ENCODE measurements at regions not wholly inside any gene's neighbourhood (a gene's known extent, or its start where the extent isn't known, plus 50 kb on each side); places are given as distances from the start of the nearest gene placed in this dataset.

GRCh38 chr6:4543596-4543995 is 232.6 kb upstream of the CDYL start:
- H3K9me3 ChIP-seq (ENCODE audit: control insufficient read depth, insufficient read depth, low read length), result no peaks in the 10 kb centered on the region

GRCh38 chr6:4533576-4533975 is 242.6 kb upstream of the CDYL start:
- no peaks in the 10 kb centered on the region for H3K36me3 ChIP-seq (ENCODE audit: insufficient read depth, low read length)
- H3K9me3 ChIP-seq (ENCODE audit: control insufficient read depth, insufficient read depth, low read length), result no peaks in the 10 kb centered on the region; the same call in 1 of the 2 replicates
- H3K9ac ChIP-seq (ENCODE audit: low read depth, low read length), result no peak overlapping the region
- H3K4me1 ChIP-seq (ENCODE audit: insufficient read depth, low read length), result no peaks in the 10 kb centered on the region

More at GRCh38 chr6:4543596-4543995, 232.6 kb upstream of the CDYL start:
- no peak overlapping the region for H3K9ac ChIP-seq (ENCODE audit: low read depth, low read length)
- H3K4me1 ChIP-seq (ENCODE audit: insufficient read depth, low read length), result no peaks in the 10 kb centered on the region
- H3K36me3 ChIP-seq (ENCODE audit: insufficient read depth, low read length), result no peaks in the 10 kb centered on the region

GRCh38 chr6:4531406-4531805 is 244.8 kb upstream of the CDYL start:
- Histone ChIP-seq H3K9ac (ENCODE audit: low read depth, low read length) (no peak overlapping the region), H3K9me3 (ENCODE audit: control insufficient read depth, insufficient read depth, low read length) (no peaks in the 10 kb centered on the region; the same call in 1 of the 2 replicates), H3K4me1 (ENCODE audit: insufficient read depth, low read length) (no peaks in the 10 kb centered on the region), H3K36me3 (ENCODE audit: insufficient read depth, low read length) (no peaks in the 10 kb centered on the region)

GRCh38 chr6:4522453-4522852 is 253.8 kb upstream of the CDYL start:
- H3K36me3 ChIP-seq (ENCODE audit: insufficient read depth, low read length), result no peaks in the 10 kb centered on the region
- H3K9ac ChIP-seq (ENCODE audit: low read depth, low read length), result no peak overlapping the region
- H3K4me1 ChIP-seq (ENCODE audit: insufficient read depth, low read length), result no peaks in the 10 kb centered on the region
- no peaks in the 10 kb centered on the region for H3K9me3 ChIP-seq (ENCODE audit: control insufficient read depth, insufficient read depth, low read length)

GRCh38 chr6:4521070-4521469 is 255.1 kb upstream of the CDYL start:
- Histone ChIP-seq H3K36me3 (ENCODE audit: insufficient read depth, low read length) (no peaks in the 10 kb centered on the region), H3K9ac (ENCODE audit: low read depth, low read length) (no peak overlapping the region), H3K4me1 (ENCODE audit: insufficient read depth, low read length) (no peaks in the 10 kb centered on the region)

GRCh38 chr6:4518506-4518905 is 257.7 kb upstream of the CDYL start:
- Histone ChIP-seq H3K9me3 (ENCODE audit: control insufficient read depth, insufficient read depth, low read length) (no peaks in the 10 kb centered on the region), H3K9ac (ENCODE audit: low read depth, low read length) (no peak overlapping the region), H3K36me3 (ENCODE audit: insufficient read depth, low read length) (no peaks in the 10 kb centered on the region), H3K4me1 (ENCODE audit: insufficient read depth, low read length) (no peaks in the 10 kb centered on the region)

More at GRCh38 chr6:4521070-4521469, 255.1 kb upstream of the CDYL start:
- H3K9me3 ChIP-seq (ENCODE audit: control insufficient read depth, insufficient read depth, low read length), result no peaks in the 10 kb centered on the region

- no peaks in the 10 kb centered on the region for H3K36me3 ChIP-seq (ENCODE audit: insufficient read depth, low read length)
- no peaks in the 10 kb centered on the region for H3K4me1 ChIP-seq (ENCODE audit: insufficient read depth, low read length)
- no peaks in the 10 kb centered on the region for H3K9me3 ChIP-seq (ENCODE audit: control insufficient read depth, insufficient read depth, low read length)
- no peak overlapping the region for H3K9ac ChIP-seq (ENCODE audit: low read depth, low read length)
These were observed 260.0 kb upstream of the CDYL start for GRCh38 chr6:4516206-4516605.

GRCh38 chr6:4513561-4513960 is 262.6 kb upstream of the CDYL start:
- no peak overlapping the region for H3K9ac ChIP-seq (ENCODE audit: low read depth, low read length)
- no peaks in the 10 kb centered on the region for H3K36me3 ChIP-seq (ENCODE audit: insufficient read depth, low read length)
- H3K4me1 ChIP-seq (ENCODE audit: insufficient read depth, low read length), result no peaks in the 10 kb centered on the region
- no peaks in the 10 kb centered on the region for H3K9me3 ChIP-seq (ENCODE audit: control insufficient read depth, insufficient read depth, low read length)

GRCh38 chr6:4512051-4512471 is 264.1 kb upstream of the CDYL start:
- Histone ChIP-seq H3K9me3 (ENCODE audit: control insufficient read depth, insufficient read depth, low read length) (no peaks in the 10 kb centered on the region), H3K36me3 (ENCODE audit: insufficient read depth, low read length) (no peaks in the 10 kb centered on the region), H3K9ac (ENCODE audit: low read depth, low read length) (no peak overlapping the region), H3K4me1 (ENCODE audit: insufficient read depth, low read length) (no peaks in the 10 kb centered on the region)

- Histone ChIP-seq H3K9ac (ENCODE audit: low read depth, low read length) (no peak overlapping the region), H3K4me1 (ENCODE audit: insufficient read depth, low read length) (no peaks in the 10 kb centered on the region), H3K36me3 (ENCODE audit: insufficient read depth, low read length) (no peaks in the 10 kb centered on the region), H3K9me3 (ENCODE audit: control insufficient read depth, insufficient read depth, low read length) (no peaks in the 10 kb centered on the region)
These were observed 264.6 kb upstream of the CDYL start for GRCh38 chr6:4511641-4512020.

- Histone ChIP-seq H3K4me1 (ENCODE audit: insufficient read depth, low read length) (no peaks in the 10 kb centered on the region), H3K36me3 (ENCODE audit: insufficient read depth, low read length) (no peaks in the 10 kb centered on the region), H3K9me3 (ENCODE audit: control insufficient read depth, insufficient read depth, low read length) (no peaks in the 10 kb centered on the region), H3K9ac (ENCODE audit: low read depth, low read length) (no peak overlapping the region)
These were observed 265.1 kb upstream of the CDYL start for GRCh38 chr6:4510906-4511640.

- no peaks in the 10 kb centered on the region for H3K9me3 ChIP-seq (ENCODE audit: control insufficient read depth, insufficient read depth, low read length)
- H3K9ac ChIP-seq (ENCODE audit: low read depth, low read length), result no peak overlapping the region
- no peaks in the 10 kb centered on the region for H3K4me1 ChIP-seq (ENCODE audit: insufficient read depth, low read length)
- H3K36me3 ChIP-seq (ENCODE audit: insufficient read depth, low read length), result no peaks in the 10 kb centered on the region
These were observed 265.9 kb upstream of the CDYL start for GRCh38 chr6:4510317-4510716.

GRCh38 chr6:4509506-4509905 is 266.7 kb upstream of the CDYL start:
- no peaks in the 10 kb centered on the region for H3K9me3 ChIP-seq (ENCODE audit: control insufficient read depth, insufficient read depth, low read length)
- no peak overlapping the region for H3K9ac ChIP-seq (ENCODE audit: low read depth, low read length)
- no peaks in the 10 kb centered on the region for H3K36me3 ChIP-seq (ENCODE audit: insufficient read depth, low read length)
- H3K4me1 ChIP-seq (ENCODE audit: insufficient read depth, low read length), result peaks cover 5% of the 10 kb centered on the region

- H3K4me1 ChIP-seq (ENCODE audit: insufficient read depth, low read length), result peaks cover 21% of the 10 kb centered on the region
- H3K9me3 ChIP-seq (ENCODE audit: control insufficient read depth, insufficient read depth, low read length), result no peaks in the 10 kb centered on the region
- H3K36me3 ChIP-seq (ENCODE audit: insufficient read depth, low read length), result no peaks in the 10 kb centered on the region; the same call in 1 of the 2 replicates
- H3K9ac ChIP-seq (ENCODE audit: low read depth, low read length), result no peak overlapping the region
These were observed 269.4 kb upstream of the CDYL start for GRCh38 chr6:4506792-4507191.

- Histone ChIP-seq H3K36me3 (ENCODE audit: insufficient read depth, low read length) (no peaks in the 10 kb centered on the region; the same call in 1 of the 2 replicates), H3K9ac (ENCODE audit: low read depth, low read length) (no peak overlapping the region), H3K4me1 (ENCODE audit: insufficient read depth, low read length) (peaks cover 21% of the 10 kb centered on the region), H3K9me3 (ENCODE audit: control insufficient read depth, insufficient read depth, low read length) (no peaks in the 10 kb centered on the region)
These were observed 270.0 kb upstream of the CDYL start for GRCh38 chr6:4506223-4506622.

All from ES-I3 (cell line).